Esophagus squamous epithelium (tissue), 4 donors: ENCODE measurements at regions not wholly inside any gene's neighbourhood (a gene's known extent, or its start where the extent isn't known, plus 50 kb on each side); places are given as distances from the start of the nearest gene placed in this dataset.

Experiments used
- POLR2A ChIP-seq, 4 donors: fragments of 450-650 bp; IDR thresholded peaks; one replicate each; pipeline ENCODE4 v1.6.1; 2017; ENCODE audit warnings: antibody characterized with exemption in 4 of 4, mild to moderate bottlenecking in 4 of 4, moderate library complexity in 3 of 4
- TF ChIP-seq, protein P1 (sequence below), 6 experiments: fragments of 450-650 bp in 4 of 6; fragments of 200-600 bp in 2 of 6; sonication (generic) in 2 of 6; IDR thresholded peaks; one replicate each; pipeline ENCODE4 v1.5.1; 2016 to 2019; ENCODE audit warnings: antibody characterized with exemption in 6 of 6, mild to moderate bottlenecking in 4 of 6, moderate library complexity in 4 of 6

DNA sequence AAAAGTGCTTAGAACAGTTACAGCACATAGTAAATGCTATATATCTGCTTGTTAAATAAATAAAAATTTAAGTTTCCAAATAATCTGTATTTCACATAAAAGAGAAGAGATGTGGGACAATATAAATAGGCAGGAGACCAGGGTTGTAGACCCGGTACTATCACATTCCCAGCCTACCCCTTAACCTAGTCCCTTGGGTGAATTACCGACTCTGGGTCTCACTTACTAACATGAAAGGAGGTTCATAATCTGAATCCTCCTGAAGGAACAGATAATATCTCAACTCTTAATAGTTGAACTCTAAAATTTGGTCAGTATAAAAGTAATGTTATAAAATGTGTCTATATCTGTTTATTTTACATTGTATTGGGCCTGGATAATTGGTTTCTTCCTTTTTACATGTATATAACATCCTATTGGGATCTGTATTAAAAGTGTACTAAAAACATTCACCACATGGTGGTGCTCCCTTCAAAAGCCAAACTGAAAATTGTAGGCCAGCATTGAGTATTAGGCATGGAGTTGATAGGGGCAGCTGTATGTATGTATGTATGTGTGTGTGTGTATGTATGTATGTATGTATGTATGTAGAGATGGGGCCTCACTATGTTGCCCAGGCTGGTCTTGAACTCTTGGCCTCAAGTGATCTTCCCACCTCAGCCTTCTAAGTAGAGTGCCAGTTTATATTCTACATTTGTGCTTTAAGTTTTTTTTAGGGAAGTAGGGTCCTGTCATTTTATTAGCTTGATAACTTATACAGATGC lies 64.2 kb upstream of the ABL1 start:
- TF ChIP-seq, protein P1, sequence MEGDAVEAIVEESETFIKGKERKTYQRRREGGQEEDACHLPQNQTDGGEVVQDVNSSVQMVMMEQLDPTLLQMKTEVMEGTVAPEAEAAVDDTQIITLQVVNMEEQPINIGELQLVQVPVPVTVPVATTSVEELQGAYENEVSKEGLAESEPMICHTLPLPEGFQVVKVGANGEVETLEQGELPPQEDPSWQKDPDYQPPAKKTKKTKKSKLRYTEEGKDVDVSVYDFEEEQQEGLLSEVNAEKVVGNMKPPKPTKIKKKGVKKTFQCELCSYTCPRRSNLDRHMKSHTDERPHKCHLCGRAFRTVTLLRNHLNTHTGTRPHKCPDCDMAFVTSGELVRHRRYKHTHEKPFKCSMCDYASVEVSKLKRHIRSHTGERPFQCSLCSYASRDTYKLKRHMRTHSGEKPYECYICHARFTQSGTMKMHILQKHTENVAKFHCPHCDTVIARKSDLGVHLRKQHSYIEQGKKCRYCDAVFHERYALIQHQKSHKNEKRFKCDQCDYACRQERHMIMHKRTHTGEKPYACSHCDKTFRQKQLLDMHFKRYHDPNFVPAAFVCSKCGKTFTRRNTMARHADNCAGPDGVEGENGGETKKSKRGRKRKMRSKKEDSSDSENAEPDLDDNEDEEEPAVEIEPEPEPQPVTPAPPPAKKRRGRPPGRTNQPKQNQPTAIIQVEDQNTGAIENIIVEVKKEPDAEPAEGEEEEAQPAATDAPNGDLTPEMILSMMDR (IDR thresholded peaks at IDR 0.05), result peak in 5 of 6 experiments; percentile 55 to 71 (median 64)
- TF ChIP-seq POLR2A (IDR thresholded peaks at IDR 0.05), result no peak
